Trophoblast cell (in vitro differentiated cells and primary cell): ENCODE measurements at regions not wholly inside any gene's neighbourhood (a gene's known extent, or its start where the extent isn't known, plus 50 kb on each side); places are given as distances from the start of the nearest gene placed in this dataset.

Experiments
- DNase-seq, 2 donors: peaks; one replicate each; pipeline ENCODE4 v3.0.0-alpha.2; 2016
- H2AFZ ChIP-seq: 2 replicates; pipeline ENCODE4 v1.6.1; 2013; ENCODE audit warnings: low read length, moderate library complexity, mild to moderate bottlenecking; ENCODE audit not compliant: insufficient read depth, poor library complexity
- H2AK5ac ChIP-seq: 2 replicates; pipeline ENCODE4 v1.6.1; 2013; ENCODE audit warnings: mild to moderate bottlenecking, low read length
- H2BK120ac ChIP-seq: 2 replicates; pipeline ENCODE4 v1.6.1; 2013; ENCODE audit warnings: low read length, mild to moderate bottlenecking, moderate library complexity; ENCODE audit not compliant: insufficient read depth, poor library complexity
- H2BK12ac ChIP-seq: 2 replicates; pipeline ENCODE4 v1.6.1; 2013; ENCODE audit warnings: mild to moderate bottlenecking, low read length, moderate library complexity
- H2BK5ac ChIP-seq: 2 replicates; pipeline ENCODE4 v1.6.1; 2013; ENCODE audit warnings: low read length, low read depth, moderate library complexity, mild to moderate bottlenecking; ENCODE audit not compliant: poor library complexity
- H3K14ac ChIP-seq: 2 replicates; pipeline ENCODE4 v1.6.1; 2013; ENCODE audit warnings: mild to moderate bottlenecking, low read length
- H3K18ac ChIP-seq: 2 replicates; pipeline ENCODE4 v1.6.1; 2013; ENCODE audit warnings: mild to moderate bottlenecking, low read length
- H3K23ac ChIP-seq: 2 replicates; pipeline ENCODE4 v1.6.1; 2013; ENCODE audit warnings: low read length
- H3K27ac ChIP-seq: 2 replicates; pipeline ENCODE4 v1.5.1; 2013; ENCODE audit warnings: low read depth, mild to moderate bottlenecking, inconsistent platforms, low read length, moderate library complexity
- H3K27me3 ChIP-seq: 2 replicates; pipeline ENCODE4 v1.6.1; 2013; ENCODE audit warnings: inconsistent platforms, mild to moderate bottlenecking, low read length, moderate library complexity; ENCODE audit not compliant: insufficient read depth
- H3K36me3 ChIP-seq, 2 experiments: 1 replicate in 1 of 2; 2 replicates in 1 of 2; pipeline ENCODE4 v1.6.1; 2013; ENCODE audit warnings: low read length in 2 of 2, mild to moderate bottlenecking in 2 of 2, moderate library complexity in 1 of 2; ENCODE audit not compliant: insufficient read depth in 2 of 2, control insufficient read depth in 1 of 2
- H3K4ac ChIP-seq: 2 replicates; pipeline ENCODE4 v1.6.1; 2013; ENCODE audit warnings: low read depth, mild to moderate bottlenecking, low read length, moderate library complexity
- H3K4me1 ChIP-seq, 2 experiments: 1 replicate in 1 of 2; 2 replicates in 1 of 2; pipeline ENCODE4 v1.6.1; 2013; ENCODE audit warnings: low read length in 2 of 2, mild to moderate bottlenecking in 2 of 2, moderate library complexity in 1 of 2; ENCODE audit not compliant: insufficient read depth in 2 of 2, control insufficient read depth in 1 of 2
- H3K4me2 ChIP-seq: 2 replicates; pipeline ENCODE4 v1.6.1; 2013; ENCODE audit warnings: inconsistent platforms, mild to moderate bottlenecking, low read length, moderate library complexity
- H3K4me3 ChIP-seq: 2 replicates; pipeline ENCODE4 v1.5.1; 2013; ENCODE audit warnings: mild to moderate bottlenecking, low read depth, low read length, inconsistent platforms
- H3K79me1 ChIP-seq: one replicate; pipeline ENCODE4 v1.6.1; 2013; ENCODE audit warnings: low read length
- H3K79me2 ChIP-seq: 2 replicates; pipeline ENCODE4 v1.6.1; 2013; ENCODE audit warnings: low read length, mild to moderate bottlenecking; ENCODE audit not compliant: control insufficient read depth, insufficient read depth, poor library complexity
- H3K9ac ChIP-seq: 2 replicates; pipeline ENCODE4 v1.6.1; 2013; ENCODE audit warnings: mild to moderate bottlenecking, low read length
- H3K9me3 ChIP-seq: 2 replicates; pipeline ENCODE4 v1.6.1; 2013; ENCODE audit warnings: low read depth, mild to moderate bottlenecking, control low read depth, inconsistent platforms, low read length; ENCODE audit not compliant: insufficient read depth
- H4K12ac ChIP-seq: 2 replicates; pipeline ENCODE4 v1.6.1; 2013; ENCODE audit warnings: low read depth, mild to moderate bottlenecking, low read length, moderate library complexity
- H4K8ac ChIP-seq: 2 replicates; pipeline ENCODE4 v1.6.1; 2013; ENCODE audit warnings: low read depth, mild to moderate bottlenecking, low read length, moderate library complexity
- H4K91ac ChIP-seq: one replicate; pipeline ENCODE4 v1.6.1; 2013; ENCODE audit warnings: low read depth, mild to moderate bottlenecking, low read length, moderate library complexity
- WGBS: extraction: QIAGEN DNeasy Blood & Tissue Kit; methylation state at CpG from one replicate; pipeline ENCODE4 v1.1.7; 2013; ENCODE audit warnings: missing lambda C conversion rate; ENCODE audit not compliant: insufficient read length, insufficient coverage; ENCODE audit errors: extremely low coverage; 5-methylcytosine and 5-hydroxymethylcytosine counted together

DNA sequence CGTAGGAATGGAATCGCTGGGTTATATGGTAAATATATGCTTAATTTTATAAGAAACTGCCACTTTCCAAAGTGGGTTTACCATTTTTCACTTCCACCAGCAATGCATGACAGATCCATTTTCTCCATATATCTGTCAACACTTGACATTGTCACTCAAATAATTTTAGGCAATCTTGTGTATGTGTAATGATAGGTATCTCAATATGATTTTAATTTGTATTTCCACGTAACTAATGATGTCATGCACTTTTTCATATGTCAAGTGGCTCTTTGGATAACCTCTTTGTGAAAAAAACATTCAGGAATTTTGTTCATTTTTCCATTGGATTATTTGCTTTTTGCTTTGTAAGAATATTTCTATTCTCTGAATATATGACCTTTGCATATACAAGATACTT, 419.9 kb downstream of the BTBD3 start:
- Histone ChIP-seq H3K36me3 (no peaks in the 10 kb centered on the region), H3K4ac (no peak overlapping the region), H2BK5ac (no peak overlapping the region), H2BK120ac (no peak overlapping the region), H3K27ac (no peak overlapping the region), H3K4me1 (no peaks in the 10 kb centered on the region), H3K4me3 (no peak overlapping the region), H2AFZ (no peak overlapping the region), H3K79me1 (no peaks in the 10 kb centered on the region), H4K12ac (no peak overlapping the region), H3K23ac (no peak overlapping the region), H3K79me2 (no peaks in the 10 kb centered on the region), H4K91ac (no peak overlapping the region), H3K27me3 (no peaks in the 10 kb centered on the region), H3K9ac (no peak overlapping the region), H4K8ac (no peak overlapping the region), H2AK5ac (no peak overlapping the region), H2BK12ac (no peak overlapping the region), H3K18ac (no peak overlapping the region), H3K4me2 (no peak overlapping the region), H3K14ac (no peak overlapping the region), H3K9me3 (no peaks in the 10 kb centered on the region)
- WGBS = no CpG with 5 or more reads among the region's 3 CpGs
- no peak for DNase-seq

DNA sequence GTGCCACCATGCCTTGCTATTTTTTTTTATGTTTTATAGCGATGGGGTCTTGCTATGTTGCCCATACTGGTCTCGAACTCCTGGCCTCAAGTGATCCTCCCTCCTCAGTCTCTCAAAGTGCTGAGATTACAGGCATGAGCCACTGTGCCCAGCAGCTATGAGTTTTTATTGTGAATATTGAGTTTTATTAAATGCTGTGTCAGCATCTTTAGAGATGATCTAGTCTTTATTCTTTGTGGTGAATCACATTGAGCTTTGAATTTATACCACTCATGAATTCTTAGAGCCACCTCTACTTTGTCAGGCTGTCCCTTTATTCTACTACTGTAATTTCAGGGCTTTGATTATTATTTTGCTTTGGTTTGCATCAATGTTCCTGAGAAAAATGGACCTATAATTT, 428.3 kb downstream of the BTBD3 start:
- H3K36me3 ChIP-seq = no peaks in the 10 kb centered on the region
- no peaks in the 10 kb centered on the region for H3K27me3 ChIP-seq
- no peak overlapping the region for H3K4me3 ChIP-seq
- H3K23ac ChIP-seq = no peak overlapping the region
- H3K79me1 ChIP-seq = no peaks in the 10 kb centered on the region
- no peak overlapping the region for H3K18ac ChIP-seq
- H3K27ac ChIP-seq = no peak overlapping the region
- H2BK12ac ChIP-seq = no peak overlapping the region
- H3K14ac ChIP-seq = no peak overlapping the region
- H4K12ac ChIP-seq = no peak overlapping the region
- no peaks in the 10 kb centered on the region for H3K79me2 ChIP-seq
- no peaks in the 10 kb centered on the region for H3K9me3 ChIP-seq
- H3K4me2 ChIP-seq = no peak overlapping the region
- H3K4ac ChIP-seq = no peak overlapping the region
- H2BK5ac ChIP-seq = no peak overlapping the region
- H2AK5ac ChIP-seq = no peak overlapping the region
- no peak overlapping the region for H4K91ac ChIP-seq
- WGBS = no CpG with 5 or more reads among the region's 2 CpGs
- no peak for DNase-seq
- H3K4me1 ChIP-seq = no peaks in the 10 kb centered on the region
- H4K8ac ChIP-seq = no peak overlapping the region
- H3K9ac ChIP-seq = no peak overlapping the region
- no peak overlapping the region for H2BK120ac ChIP-seq
- no peak overlapping the region for H2AFZ ChIP-seq

DNA sequence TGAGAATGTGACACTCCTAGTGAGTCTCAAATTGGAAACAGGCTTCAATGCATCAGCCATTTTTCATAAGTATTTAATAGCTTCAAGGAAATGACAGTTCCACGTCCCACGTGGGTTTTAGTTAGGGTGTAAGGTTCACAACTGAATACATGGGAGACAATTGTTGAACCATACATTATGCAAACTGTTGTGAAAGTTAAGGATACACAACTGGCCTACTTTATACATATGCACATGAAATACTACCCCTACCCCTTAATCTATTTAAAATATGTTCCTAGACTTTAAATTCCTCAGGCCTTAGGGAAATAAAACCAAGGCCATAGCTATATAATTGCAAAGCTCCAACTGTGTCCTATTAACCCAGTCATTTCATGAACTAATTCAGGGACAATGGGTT, 436.1 kb downstream of the BTBD3 start:
- no peak overlapping the region for H3K9ac ChIP-seq
- no peak overlapping the region for H4K8ac ChIP-seq
- WGBS = no CpG with 5 or more reads among the region's 2 CpGs

DNA sequence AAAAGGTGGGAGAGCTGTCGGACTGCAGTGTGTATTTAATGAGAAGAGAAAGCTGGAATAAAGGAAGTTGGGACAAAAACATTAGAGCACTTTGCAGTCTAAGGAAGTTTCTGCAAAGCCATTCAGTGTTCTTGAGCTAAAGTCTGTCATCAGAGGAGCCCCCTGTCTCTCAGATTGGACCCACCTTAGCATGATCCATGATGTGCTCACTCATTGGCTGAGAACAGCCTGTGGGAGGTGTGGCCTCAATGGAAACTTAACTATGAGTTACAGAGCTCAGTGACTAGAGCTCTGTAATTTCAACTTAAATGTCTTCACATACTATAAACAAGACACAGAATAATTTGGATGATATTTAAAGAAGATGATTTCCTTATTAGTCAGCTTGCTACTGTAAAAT, 437.0 kb downstream of the BTBD3 start:
- H3K36me3 ChIP-seq = no peaks in the 10 kb centered on the region
- no peak overlapping the region for H2BK12ac ChIP-seq
- H2BK5ac ChIP-seq = no peak overlapping the region
- H3K27ac ChIP-seq = no peak overlapping the region
- no peak overlapping the region for H3K4me2 ChIP-seq
- H3K9ac ChIP-seq = no peak overlapping the region
- no peak overlapping the region for H4K8ac ChIP-seq
- H3K18ac ChIP-seq = no peak overlapping the region
- no peaks in the 10 kb centered on the region for H3K79me1 ChIP-seq
- no CpG with 5 or more reads among the region's 1 CpG for whole genome bisulfite sequencing
- H4K12ac ChIP-seq = no peak overlapping the region
- no peak overlapping the region for H2AK5ac ChIP-seq
- no peak overlapping the region for H3K4ac ChIP-seq
- no peaks in the 10 kb centered on the region for H3K27me3 ChIP-seq
- H3K4me3 ChIP-seq = no peak overlapping the region
- no peak overlapping the region for H4K91ac ChIP-seq
- H3K23ac ChIP-seq = no peak overlapping the region
- no peak overlapping the region for H2AFZ ChIP-seq
- H2BK120ac ChIP-seq = no peak overlapping the region
- H3K4me1 ChIP-seq = no peaks in the 10 kb centered on the region
- H3K14ac ChIP-seq = no peak overlapping the region
- no peak for DNase-seq
- peaks cover 3% of the 10 kb centered on the region for H3K9me3 ChIP-seq
- H3K79me2 ChIP-seq = no peaks in the 10 kb centered on the region

More for the DNA sequence above, 436.1 kb downstream of the BTBD3 start:
- no peak overlapping the region for H2AK5ac ChIP-seq
- no peaks in the 10 kb centered on the region for H3K4me1 ChIP-seq
- no peak overlapping the region for H3K4me2 ChIP-seq
- H4K12ac ChIP-seq = no peak overlapping the region
- H2BK12ac ChIP-seq = no peak overlapping the region
- no peak overlapping the region for H3K14ac ChIP-seq
- DNase-seq = no peak
- H2BK5ac ChIP-seq = no peak overlapping the region
- no peaks in the 10 kb centered on the region for H3K79me2 ChIP-seq
- H2AFZ ChIP-seq = no peak overlapping the region
- H3K27ac ChIP-seq = no peak overlapping the region
- peaks cover 3% of the 10 kb centered on the region for H3K9me3 ChIP-seq
- H2BK120ac ChIP-seq = no peak overlapping the region
- no peaks in the 10 kb centered on the region for H3K36me3 ChIP-seq
- no peak overlapping the region for H3K23ac ChIP-seq
- no peak overlapping the region for H3K4me3 ChIP-seq
- no peak overlapping the region for H3K4ac ChIP-seq
- H3K79me1 ChIP-seq = no peaks in the 10 kb centered on the region
- H3K27me3 ChIP-seq = no peaks in the 10 kb centered on the region
- no peak overlapping the region for H4K91ac ChIP-seq
- no peak overlapping the region for H3K18ac ChIP-seq
